GM21423 (cell line): ENCODE measurements at regions not wholly inside any gene's neighbourhood (a gene's known extent, or its start where the extent isn't known, plus 50 kb on each side); places are given as distances from the start of the nearest gene placed in this dataset.

Experiments
- ATAC-seq: cut with Tn5 transposase; IDR thresholded peaks from one replicate; pipeline ENCODE4 v1.9.1; 2021; ENCODE audit warnings: mild to moderate bottlenecking, moderate library complexity; ENCODE audit not compliant: unreplicated experiment

- ATAC-seq, result no peak
Observed at GRCh38 chr21:18931237-18931636, 527.7 kb upstream of the TMPRSS15 start.

- ATAC-seq, result no peak
Observed at GRCh38 chr21:18937337-18937736, 533.8 kb upstream of the TMPRSS15 start.

GRCh38 chr21:18940791-18941190 is 537.2 kb upstream of the TMPRSS15 start:
- no peak for ATAC-seq

GRCh38 chr21:18950045-18950740 is 546.6 kb upstream of the TMPRSS15 start:
- ATAC-seq, result no peak

- no peak for ATAC-seq
Observed at GRCh38 chr21:18951271-18952038, 547.9 kb upstream of the TMPRSS15 start.

GRCh38 chr21:18954441-18954844 is 550.9 kb upstream of the TMPRSS15 start:
- no peak for ATAC-seq

- ATAC-seq, result no peak
Observed at GRCh38 chr21:18959817-18960216, 556.2 kb upstream of the TMPRSS15 start.

GRCh38 chr21:18960306-18960705 is 556.7 kb upstream of the TMPRSS15 start:
- no peak for ATAC-seq

- ATAC-seq, result no peak
Observed at GRCh38 chr21:18970416-18970815, 566.8 kb upstream of the TMPRSS15 start.

- ATAC-seq, result no peak
Observed at GRCh38 chr21:18970941-18971340, 567.4 kb upstream of the TMPRSS15 start.

GRCh38 chr21:18985584-18985983 is 582.0 kb upstream of the TMPRSS15 start:
- no peak for ATAC-seq

- ATAC-seq, result no peak
Observed at GRCh38 chr21:18986197-18986596, 582.6 kb upstream of the TMPRSS15 start.

GRCh38 chr21:18987520-18988026 is 584.0 kb upstream of the TMPRSS15 start:
- ATAC-seq, result no peak

GRCh38 chr21:18989953-18990495 is 586.4 kb upstream of the TMPRSS15 start:
- ATAC-seq, result no peak

GRCh38 chr21:18991846-18992245 is 588.3 kb upstream of the TMPRSS15 start:
- no peak for ATAC-seq

- ATAC-seq, result no peak
Observed at GRCh38 chr21:19010251-19010650, 606.7 kb upstream of the TMPRSS15 start.

- ATAC-seq, result no peak
Observed at GRCh38 chr21:19010996-19011395, 607.4 kb upstream of the TMPRSS15 start.

GRCh38 chr21:19011451-19011850 is 607.9 kb upstream of the TMPRSS15 start:
- no peak for ATAC-seq

- no peak for ATAC-seq
Observed at GRCh38 chr21:19013916-19014315, 610.3 kb upstream of the TMPRSS15 start.

GRCh38 chr21:19018529-19018928 is 614.9 kb upstream of the TMPRSS15 start:
- ATAC-seq, result no peak

- no peak for ATAC-seq
Observed at GRCh38 chr21:19022978-19023377, 619.4 kb upstream of the TMPRSS15 start.

GRCh38 chr21:19026911-19027310 is 623.3 kb upstream of the TMPRSS15 start:
- ATAC-seq, result no peak
